Fibroblast of mammary gland (primary cell): ENCODE measurements at regions not wholly inside any gene's neighbourhood (a gene's known extent, or its start where the extent isn't known, plus 50 kb on each side); places are given as distances from the start of the nearest gene placed in this dataset.

Experiments used
- DNase-seq: peaks from one replicate; pipeline ENCODE4 v3.0.0-alpha.2; 2010; ENCODE audit warnings: low read depth
- H3K4me3 ChIP-seq: 2 replicates; pipeline ENCODE4 v1.5.1; 2011; ENCODE audit warnings: low read depth, mild to moderate bottlenecking, low read length, moderate library complexity; ENCODE audit not compliant: control insufficient read depth
- TF ChIP-seq, protein P1 (sequence below): conservative IDR thresholded peaks from 2 replicates; pipeline ENCODE4 v1.5.1; 2011; ENCODE audit warnings: low read depth, low read length, inconsistent platforms; ENCODE audit not compliant: control insufficient read depth, insufficient read depth

DNA sequence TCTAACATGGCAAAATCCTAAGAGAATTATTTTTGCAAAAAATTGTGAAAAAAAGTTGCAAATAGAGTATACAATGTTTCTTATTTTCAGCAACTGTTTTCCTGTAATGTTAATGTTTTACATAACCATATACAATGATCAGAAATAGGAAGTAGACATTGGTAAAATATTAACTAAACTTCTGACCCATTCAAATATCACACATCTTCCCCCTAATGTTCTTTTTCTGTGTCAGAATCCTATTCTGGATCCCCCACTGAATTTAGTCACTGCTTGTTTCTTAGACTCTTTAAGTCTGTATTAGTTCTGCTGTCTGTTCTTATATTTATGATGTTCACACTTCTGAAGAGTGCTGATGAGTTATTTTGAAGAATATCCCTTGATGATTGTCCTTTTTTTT lies 62.0 kb downstream of the HFE start:
- TF ChIP-seq, protein P1, sequence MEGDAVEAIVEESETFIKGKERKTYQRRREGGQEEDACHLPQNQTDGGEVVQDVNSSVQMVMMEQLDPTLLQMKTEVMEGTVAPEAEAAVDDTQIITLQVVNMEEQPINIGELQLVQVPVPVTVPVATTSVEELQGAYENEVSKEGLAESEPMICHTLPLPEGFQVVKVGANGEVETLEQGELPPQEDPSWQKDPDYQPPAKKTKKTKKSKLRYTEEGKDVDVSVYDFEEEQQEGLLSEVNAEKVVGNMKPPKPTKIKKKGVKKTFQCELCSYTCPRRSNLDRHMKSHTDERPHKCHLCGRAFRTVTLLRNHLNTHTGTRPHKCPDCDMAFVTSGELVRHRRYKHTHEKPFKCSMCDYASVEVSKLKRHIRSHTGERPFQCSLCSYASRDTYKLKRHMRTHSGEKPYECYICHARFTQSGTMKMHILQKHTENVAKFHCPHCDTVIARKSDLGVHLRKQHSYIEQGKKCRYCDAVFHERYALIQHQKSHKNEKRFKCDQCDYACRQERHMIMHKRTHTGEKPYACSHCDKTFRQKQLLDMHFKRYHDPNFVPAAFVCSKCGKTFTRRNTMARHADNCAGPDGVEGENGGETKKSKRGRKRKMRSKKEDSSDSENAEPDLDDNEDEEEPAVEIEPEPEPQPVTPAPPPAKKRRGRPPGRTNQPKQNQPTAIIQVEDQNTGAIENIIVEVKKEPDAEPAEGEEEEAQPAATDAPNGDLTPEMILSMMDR = no peak
- no peak for DNase-seq
- H3K4me3 ChIP-seq = no peak overlapping the region

DNA sequence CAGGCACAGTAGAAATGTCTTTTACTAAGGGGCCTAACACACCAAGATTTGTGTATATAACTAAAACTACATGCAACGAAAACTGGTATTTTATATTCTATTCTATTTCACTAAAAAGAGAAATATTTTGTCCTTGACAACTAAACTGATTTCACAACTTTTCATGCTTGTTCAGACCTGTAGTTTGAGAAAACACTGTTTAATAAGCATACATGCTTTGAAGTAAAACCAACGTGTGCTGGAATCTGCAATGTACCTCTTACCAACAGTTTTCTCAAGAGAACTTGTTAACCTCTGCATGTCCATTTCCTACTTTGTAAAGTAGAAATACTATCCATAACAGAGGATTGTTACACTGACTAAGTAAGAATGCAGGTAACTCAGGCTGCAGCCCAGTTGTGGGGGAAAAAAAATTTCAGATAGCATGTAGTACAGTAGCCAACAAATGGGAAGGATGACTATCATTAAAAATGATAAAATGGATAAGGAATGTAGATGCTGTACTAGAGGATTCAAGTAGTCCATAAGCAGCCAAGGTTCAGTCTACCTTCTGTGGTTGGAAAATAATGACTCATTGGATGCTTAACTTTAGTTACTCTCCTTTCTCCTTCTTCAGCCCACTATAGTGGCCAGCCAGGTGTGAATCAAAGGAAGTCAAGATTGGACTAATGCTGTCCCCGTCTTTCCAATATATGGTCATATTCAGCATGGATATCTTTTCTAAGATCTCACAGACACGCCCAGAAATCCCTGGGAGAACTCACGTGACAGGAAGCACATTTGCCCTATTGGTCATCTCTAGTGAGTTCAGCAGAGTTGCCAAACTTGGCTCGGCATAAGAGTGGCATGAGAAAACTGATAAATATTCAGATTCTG lies 65.2 kb downstream of the HFE start:
- no peak overlapping the region for H3K4me3 ChIP-seq
- TF ChIP-seq, protein P1 = no peak
- no peak for DNase-seq

DNA sequence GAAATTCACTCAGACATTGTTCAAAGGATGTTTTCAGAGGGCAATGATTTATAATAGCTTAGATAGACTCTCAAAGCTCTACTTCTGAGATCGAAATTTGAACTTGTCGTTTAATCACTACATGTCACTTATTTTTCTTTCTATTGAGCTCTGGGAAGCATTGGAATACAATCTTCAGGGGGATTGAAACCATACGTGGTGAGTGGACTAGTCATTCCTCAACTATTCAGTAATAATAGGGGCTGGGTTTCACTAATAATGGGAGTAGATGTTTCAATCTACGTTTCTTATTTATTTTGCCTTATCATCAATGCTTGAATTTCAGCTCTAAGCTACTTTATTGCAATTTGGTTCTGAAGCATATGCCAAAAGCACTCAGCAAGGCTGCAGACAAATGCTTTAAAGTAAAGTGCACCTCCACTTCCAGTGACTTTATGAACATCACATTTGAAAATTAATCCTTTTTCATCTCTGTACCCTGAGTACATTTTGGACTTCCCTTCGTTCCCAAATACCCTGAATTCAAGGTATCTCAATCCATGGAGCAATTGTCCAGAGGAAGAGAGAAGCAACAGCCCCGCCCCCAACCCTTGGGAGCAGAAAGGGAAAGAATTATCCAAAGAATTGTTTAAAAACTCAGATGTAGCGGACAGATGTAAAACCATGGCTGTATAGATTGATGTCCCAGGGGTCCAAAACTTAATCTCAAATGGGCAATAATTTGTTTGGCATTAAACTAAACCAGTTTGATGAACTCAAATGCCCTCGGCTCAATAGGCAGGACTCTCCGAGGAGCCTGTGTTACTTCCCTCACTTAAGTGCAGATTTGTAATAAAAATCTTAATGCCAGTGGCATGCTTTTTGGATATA lies 68.1 kb downstream of the HFE start:
- peak overlapping the region; percentile 85 for H3K4me3 ChIP-seq
- no peak for DNase-seq
- TF ChIP-seq, protein P1 = no peak

DNA sequence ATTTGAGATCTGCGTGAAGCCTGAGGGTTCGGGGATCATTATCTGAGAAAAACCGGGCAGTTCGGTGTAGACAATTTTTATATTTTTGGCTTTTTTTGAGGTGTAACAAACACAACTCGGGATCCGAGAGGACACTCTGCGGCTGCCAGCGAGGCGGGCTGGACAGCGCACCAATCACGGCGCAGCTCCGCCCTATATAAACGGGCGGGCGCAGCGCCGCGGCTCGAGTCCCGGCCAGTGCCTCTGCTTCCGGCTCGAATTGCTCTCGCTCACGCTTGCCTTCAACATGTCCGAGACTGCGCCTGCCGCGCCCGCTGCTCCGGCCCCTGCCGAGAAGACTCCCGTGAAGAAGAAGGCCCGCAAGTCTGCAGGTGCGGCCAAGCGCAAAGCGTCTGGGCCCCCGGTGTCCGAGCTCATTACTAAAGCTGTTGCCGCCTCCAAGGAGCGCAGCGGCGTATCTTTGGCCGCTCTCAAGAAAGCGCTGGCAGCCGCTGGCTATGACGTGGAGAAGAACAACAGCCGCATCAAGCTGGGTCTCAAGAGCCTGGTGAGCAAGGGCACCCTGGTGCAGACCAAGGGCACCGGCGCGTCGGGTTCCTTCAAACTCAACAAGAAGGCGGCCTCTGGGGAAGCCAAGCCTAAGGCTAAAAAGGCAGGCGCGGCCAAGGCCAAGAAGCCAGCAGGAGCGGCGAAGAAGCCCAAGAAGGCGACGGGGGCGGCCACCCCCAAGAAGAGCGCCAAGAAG lies 69.0 kb downstream of the HFE start:
- H3K4me3 ChIP-seq = peak overlapping the region; percentile 85
- DNase-seq = peak; percentile 83
- TF ChIP-seq, protein P1 = no peak

DNA sequence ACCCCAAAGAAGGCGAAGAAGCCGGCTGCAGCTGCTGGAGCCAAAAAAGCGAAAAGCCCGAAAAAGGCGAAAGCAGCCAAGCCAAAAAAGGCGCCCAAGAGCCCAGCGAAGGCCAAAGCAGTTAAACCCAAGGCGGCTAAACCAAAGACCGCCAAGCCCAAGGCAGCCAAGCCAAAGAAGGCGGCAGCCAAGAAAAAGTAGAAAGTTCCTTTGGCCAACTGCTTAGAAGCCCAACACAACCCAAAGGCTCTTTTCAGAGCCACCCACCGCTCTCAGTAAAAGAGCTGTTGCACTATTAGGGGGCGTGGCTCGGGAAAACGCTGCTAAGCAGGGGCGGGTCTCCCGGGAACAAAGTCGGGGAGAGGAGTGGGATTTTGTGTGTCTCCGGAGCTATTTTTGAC lies 69.6 kb downstream of the HFE start:
- H3K4me3 ChIP-seq = peak overlapping the region; percentile 85
- DNase-seq = no peak
- TF ChIP-seq, protein P1 = no peak
